ENCODE measurements at regions not wholly inside any gene's neighbourhood (a gene's known extent, or its start where the extent isn't known, plus 50 kb on each side); places are given as distances from the start of the nearest gene placed in this dataset.

DNA sequence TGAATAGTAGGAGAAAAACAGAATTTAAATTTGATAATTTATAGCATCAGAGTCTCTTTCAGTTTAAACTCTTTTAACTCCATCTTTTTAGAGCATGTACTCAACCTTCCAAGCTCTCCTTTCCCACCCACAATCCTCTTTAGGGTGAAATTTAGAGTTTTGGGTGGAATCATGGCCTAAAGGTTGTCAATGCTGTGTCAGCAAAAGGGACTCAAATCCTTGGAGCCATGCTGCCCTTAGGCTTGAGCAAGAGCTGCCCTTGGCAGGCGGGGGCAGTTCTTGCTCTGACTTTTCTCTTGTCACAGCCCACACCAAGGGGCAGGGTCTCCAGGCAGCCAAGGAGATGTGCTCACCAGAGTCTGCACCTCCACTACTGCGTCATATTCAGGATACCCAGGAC lies 102.4 kb downstream of the MTX3 start:
- 94% methylated on average over 2 of the region's 2 CpGs for WGBS
- Histone ChIP-seq H3K4me3 (ENCODE audit: low read depth in 1 of 3, low read length in 3 of 3) (no peak overlapping the region), H3K27ac (ENCODE audit: low read depth in 1 of 2, low read length in 2 of 2) (no peak overlapping the region), H3K9me3 (ENCODE audit: control insufficient read depth in 4 of 4, low read length in 3 of 4) (peaks cover 0 to 12% (median 0%) of the 10 kb centered on the region in 4 donors), H3K27me3 (ENCODE audit: control insufficient read depth in 4 of 4, insufficient read depth in 4 of 4, low read length in 3 of 4) (peaks cover 0 to 5% (median 0%) of the 10 kb centered on the region in 4 donors), H3K9ac (ENCODE audit: low read depth in 1 of 2, low read length in 2 of 2) (no peak overlapping the region), H3K4me1 (ENCODE audit: control insufficient read depth in 4 of 4, insufficient read depth in 4 of 4, low read length in 3 of 4) (no peaks in the 10 kb centered on the region), H3K36me3 (ENCODE audit: control insufficient read depth in 4 of 4, insufficient read depth in 3 of 4, low read depth in 1 of 4, low read length in 3 of 4) (no peaks in the 10 kb centered on the region)
- no peak for TF ChIP-seq HNF4G (IDR thresholded peaks at IDR 0.05)
- no peak for TF ChIP-seq GABPA (IDR thresholded peaks at IDR 0.05 in 1 of 2, conservative IDR thresholded peaks at IDR 0.05 in 1 of 2)
- TF ChIP-seq JUND (IDR thresholded peaks at IDR 0.05): no peak
- TF ChIP-seq TAF1 (conservative IDR thresholded peaks at IDR 0.05): no peak
- TF ChIP-seq, protein P1, sequence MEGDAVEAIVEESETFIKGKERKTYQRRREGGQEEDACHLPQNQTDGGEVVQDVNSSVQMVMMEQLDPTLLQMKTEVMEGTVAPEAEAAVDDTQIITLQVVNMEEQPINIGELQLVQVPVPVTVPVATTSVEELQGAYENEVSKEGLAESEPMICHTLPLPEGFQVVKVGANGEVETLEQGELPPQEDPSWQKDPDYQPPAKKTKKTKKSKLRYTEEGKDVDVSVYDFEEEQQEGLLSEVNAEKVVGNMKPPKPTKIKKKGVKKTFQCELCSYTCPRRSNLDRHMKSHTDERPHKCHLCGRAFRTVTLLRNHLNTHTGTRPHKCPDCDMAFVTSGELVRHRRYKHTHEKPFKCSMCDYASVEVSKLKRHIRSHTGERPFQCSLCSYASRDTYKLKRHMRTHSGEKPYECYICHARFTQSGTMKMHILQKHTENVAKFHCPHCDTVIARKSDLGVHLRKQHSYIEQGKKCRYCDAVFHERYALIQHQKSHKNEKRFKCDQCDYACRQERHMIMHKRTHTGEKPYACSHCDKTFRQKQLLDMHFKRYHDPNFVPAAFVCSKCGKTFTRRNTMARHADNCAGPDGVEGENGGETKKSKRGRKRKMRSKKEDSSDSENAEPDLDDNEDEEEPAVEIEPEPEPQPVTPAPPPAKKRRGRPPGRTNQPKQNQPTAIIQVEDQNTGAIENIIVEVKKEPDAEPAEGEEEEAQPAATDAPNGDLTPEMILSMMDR (IDR thresholded peaks at IDR 0.05; ENCODE audit: low read depth, low read length, missing input control): no peak
- TF ChIP-seq, protein P2, sequence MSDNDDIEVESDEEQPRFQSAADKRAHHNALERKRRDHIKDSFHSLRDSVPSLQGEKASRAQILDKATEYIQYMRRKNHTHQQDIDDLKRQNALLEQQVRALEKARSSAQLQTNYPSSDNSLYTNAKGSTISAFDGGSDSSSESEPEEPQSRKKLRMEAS (IDR thresholded peaks at IDR 0.05): no peak
- TF ChIP-seq SP1 (IDR thresholded peaks at IDR 0.05): no peak
- TF ChIP-seq, protein P3, sequence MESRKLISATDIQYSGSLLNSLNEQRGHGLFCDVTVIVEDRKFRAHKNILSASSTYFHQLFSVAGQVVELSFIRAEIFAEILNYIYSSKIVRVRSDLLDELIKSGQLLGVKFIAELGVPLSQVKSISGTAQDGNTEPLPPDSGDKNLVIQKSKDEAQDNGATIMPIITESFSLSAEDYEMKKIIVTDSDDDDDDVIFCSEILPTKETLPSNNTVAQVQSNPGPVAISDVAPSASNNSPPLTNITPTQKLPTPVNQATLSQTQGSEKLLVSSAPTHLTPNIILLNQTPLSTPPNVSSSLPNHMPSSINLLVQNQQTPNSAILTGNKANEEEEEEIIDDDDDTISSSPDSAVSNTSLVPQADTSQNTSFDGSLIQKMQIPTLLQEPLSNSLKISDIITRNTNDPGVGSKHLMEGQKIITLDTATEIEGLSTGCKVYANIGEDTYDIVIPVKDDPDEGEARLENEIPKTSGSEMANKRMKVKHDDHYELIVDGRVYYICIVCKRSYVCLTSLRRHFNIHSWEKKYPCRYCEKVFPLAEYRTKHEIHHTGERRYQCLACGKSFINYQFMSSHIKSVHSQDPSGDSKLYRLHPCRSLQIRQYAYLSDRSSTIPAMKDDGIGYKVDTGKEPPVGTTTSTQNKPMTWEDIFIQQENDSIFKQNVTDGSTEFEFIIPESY (IDR thresholded peaks at IDR 0.05): no peak
- no peak for TF ChIP-seq EGR1 (IDR thresholded peaks at IDR 0.05; ENCODE audit: low read depth in 2 of 2)
- TF ChIP-seq FOXA1 (IDR thresholded peaks at IDR 0.05): no peak
- TF ChIP-seq NR2F2 (IDR thresholded peaks at IDR 0.05): no peak
- no peak for TF ChIP-seq FOXA2 (IDR thresholded peaks at IDR 0.05)
- TF ChIP-seq, protein P4, sequence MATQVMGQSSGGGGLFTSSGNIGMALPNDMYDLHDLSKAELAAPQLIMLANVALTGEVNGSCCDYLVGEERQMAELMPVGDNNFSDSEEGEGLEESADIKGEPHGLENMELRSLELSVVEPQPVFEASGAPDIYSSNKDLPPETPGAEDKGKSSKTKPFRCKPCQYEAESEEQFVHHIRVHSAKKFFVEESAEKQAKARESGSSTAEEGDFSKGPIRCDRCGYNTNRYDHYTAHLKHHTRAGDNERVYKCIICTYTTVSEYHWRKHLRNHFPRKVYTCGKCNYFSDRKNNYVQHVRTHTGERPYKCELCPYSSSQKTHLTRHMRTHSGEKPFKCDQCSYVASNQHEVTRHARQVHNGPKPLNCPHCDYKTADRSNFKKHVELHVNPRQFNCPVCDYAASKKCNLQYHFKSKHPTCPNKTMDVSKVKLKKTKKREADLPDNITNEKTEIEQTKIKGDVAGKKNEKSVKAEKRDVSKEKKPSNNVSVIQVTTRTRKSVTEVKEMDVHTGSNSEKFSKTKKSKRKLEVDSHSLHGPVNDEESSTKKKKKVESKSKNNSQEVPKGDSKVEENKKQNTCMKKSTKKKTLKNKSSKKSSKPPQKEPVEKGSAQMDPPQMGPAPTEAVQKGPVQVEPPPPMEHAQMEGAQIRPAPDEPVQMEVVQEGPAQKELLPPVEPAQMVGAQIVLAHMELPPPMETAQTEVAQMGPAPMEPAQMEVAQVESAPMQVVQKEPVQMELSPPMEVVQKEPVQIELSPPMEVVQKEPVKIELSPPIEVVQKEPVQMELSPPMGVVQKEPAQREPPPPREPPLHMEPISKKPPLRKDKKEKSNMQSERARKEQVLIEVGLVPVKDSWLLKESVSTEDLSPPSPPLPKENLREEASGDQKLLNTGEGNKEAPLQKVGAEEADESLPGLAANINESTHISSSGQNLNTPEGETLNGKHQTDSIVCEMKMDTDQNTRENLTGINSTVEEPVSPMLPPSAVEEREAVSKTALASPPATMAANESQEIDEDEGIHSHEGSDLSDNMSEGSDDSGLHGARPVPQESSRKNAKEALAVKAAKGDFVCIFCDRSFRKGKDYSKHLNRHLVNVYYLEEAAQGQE (IDR thresholded peaks at IDR 0.05): no peak
- TF ChIP-seq HNF4A (conservative IDR thresholded peaks at IDR 0.05): no peak
- no peak for DNase-seq (ENCODE audit: low spot score)

DNA sequence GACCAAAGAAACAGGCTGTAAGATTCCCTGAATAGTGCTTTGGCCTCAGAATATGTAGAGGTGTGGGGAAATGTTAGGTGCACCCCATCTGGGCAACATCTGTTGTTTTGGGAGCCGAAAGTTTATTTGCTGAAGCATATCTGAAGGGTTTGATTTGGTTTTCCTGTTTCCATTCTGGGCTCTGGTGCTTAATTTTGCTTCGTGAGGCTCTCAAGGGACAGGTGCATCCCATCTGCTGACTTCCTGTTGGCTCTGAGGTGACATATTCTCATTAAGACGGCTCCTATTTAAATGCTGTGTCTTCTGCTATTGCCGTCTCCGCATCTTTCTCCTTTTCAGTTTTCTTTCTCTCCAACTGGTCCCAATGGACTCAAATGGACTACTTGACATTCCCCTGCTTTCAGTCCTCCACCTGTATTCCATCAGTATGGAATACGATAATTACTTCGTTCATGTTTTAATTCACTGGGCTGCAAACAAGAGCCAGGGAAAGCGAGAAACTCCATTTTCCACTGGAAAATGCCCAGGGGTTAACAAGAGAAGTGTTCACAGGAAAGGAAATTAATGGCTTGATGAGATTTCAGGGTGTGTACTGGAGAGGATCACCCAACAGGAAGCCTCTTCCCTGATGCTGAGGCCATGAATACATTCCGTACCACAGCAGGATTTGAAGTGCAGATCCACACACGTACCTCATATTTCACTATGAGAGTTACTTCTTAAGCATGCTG lies 104.0 kb downstream of the MTX3 start:
- Histone ChIP-seq H3K27me3 (ENCODE audit: control insufficient read depth in 4 of 4, insufficient read depth in 4 of 4, low read length in 3 of 4) (no peaks in the 10 kb centered on the region), H3K36me3 (ENCODE audit: control insufficient read depth in 4 of 4, insufficient read depth in 3 of 4, low read depth in 1 of 4, low read length in 3 of 4) (no peaks in the 10 kb centered on the region), H3K9me3 (ENCODE audit: control insufficient read depth in 4 of 4, low read length in 3 of 4) (peaks cover 0 to 12% (median 0%) of the 10 kb centered on the region in 4 donors), H3K4me1 (ENCODE audit: control insufficient read depth in 4 of 4, insufficient read depth in 4 of 4, low read length in 3 of 4) (no peaks in the 10 kb centered on the region), H3K27ac (ENCODE audit: low read depth in 1 of 2, low read length in 2 of 2) (no peak overlapping the region), H3K9ac (ENCODE audit: low read depth in 1 of 2, low read length in 2 of 2) (no peak overlapping the region), H3K4me3 (ENCODE audit: low read depth in 1 of 3, low read length in 3 of 3) (no peak overlapping the region)
- 90% methylated on average over 10 of the region's 10 CpGs for WGBS
- no peak for DNase-seq (ENCODE audit: low spot score)
- TF ChIP-seq TAF1 (conservative IDR thresholded peaks at IDR 0.05) (no peak), EGR1 (IDR thresholded peaks at IDR 0.05; ENCODE audit: low read depth in 2 of 2) (no peak), RAD21 (IDR thresholded peaks at IDR 0.05) (no peak), FOXA1 (IDR thresholded peaks at IDR 0.05) (no peak), FOXA2 (IDR thresholded peaks at IDR 0.05) (no peak), YY1 (IDR thresholded peaks at IDR 0.05) (no peak), NR2F2 (IDR thresholded peaks at IDR 0.05) (no peak), GABPA (IDR thresholded peaks at IDR 0.05 in 1 of 2, conservative IDR thresholded peaks at IDR 0.05 in 1 of 2) (no peak), JUND (IDR thresholded peaks at IDR 0.05) (no peak)
- TF ChIP-seq, protein P3 (IDR thresholded peaks at IDR 0.05): no peak
- TF ChIP-seq, protein P1 (IDR thresholded peaks at IDR 0.05; ENCODE audit: low read depth, low read length, missing input control): no peak

All from liver (tissue), 8 donors.